ENCODE measurements at regions not wholly inside any gene's neighbourhood (a gene's known extent, or its start where the extent isn't known, plus 50 kb on each side); places are given as distances from the start of the nearest gene placed in this dataset.

DNA sequence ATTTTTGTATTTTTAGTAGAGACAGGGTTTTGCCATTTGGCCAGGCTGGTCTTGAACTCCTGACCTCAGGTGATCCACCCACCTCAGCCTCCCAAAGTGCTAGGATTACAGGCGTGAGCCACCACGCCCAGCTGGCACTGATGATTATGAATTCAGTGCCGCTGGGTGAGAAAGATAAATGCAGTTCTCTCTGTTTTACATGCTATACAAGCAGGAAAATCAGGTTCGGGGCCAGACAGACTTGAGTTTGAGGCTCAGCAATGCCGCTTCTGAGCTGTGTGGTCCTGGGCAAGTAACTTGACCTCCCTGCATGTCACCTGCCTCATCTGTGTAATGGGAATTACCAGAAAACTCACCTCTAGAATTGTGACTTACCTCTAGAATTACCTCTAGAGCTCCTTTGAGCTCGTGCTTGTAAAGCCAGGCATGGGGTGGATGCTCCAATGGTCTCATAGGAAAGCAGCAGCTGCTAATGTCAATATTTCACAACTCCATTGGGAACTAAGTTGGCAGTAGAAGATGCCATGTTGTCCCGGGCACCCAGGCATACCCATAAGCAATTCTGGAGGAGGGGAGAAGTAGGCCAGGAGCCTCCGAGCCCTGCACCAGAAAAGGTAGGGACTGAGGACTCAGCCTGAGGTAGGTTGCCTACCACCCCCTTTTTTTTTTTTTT lies 119.8 kb upstream of the SLC25A33 start:
- H4K20me1 ChIP-seq (ENCODE audit: insufficient read depth, low read length), result no peaks in the 10 kb centered on the region
- H3K27me3 ChIP-seq (ENCODE audit: low read depth, low read length), result peaks cover 4% of the 10 kb centered on the region; the same call in 1 of the 2 replicates
- no peak overlapping the region for H3K4me2 ChIP-seq (ENCODE audit: low read length)
- TF ChIP-seq EZH2phosphoT487 (IDR thresholded peaks at IDR 0.05; ENCODE audit: low read depth), result no peak
- TF ChIP-seq, protein P1, sequence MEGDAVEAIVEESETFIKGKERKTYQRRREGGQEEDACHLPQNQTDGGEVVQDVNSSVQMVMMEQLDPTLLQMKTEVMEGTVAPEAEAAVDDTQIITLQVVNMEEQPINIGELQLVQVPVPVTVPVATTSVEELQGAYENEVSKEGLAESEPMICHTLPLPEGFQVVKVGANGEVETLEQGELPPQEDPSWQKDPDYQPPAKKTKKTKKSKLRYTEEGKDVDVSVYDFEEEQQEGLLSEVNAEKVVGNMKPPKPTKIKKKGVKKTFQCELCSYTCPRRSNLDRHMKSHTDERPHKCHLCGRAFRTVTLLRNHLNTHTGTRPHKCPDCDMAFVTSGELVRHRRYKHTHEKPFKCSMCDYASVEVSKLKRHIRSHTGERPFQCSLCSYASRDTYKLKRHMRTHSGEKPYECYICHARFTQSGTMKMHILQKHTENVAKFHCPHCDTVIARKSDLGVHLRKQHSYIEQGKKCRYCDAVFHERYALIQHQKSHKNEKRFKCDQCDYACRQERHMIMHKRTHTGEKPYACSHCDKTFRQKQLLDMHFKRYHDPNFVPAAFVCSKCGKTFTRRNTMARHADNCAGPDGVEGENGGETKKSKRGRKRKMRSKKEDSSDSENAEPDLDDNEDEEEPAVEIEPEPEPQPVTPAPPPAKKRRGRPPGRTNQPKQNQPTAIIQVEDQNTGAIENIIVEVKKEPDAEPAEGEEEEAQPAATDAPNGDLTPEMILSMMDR (IDR thresholded peaks at IDR 0.05; ENCODE audit: low read depth, low read length), result no peak
- H3K9me3 ChIP-seq (ENCODE audit: insufficient read depth, low read length), result no peaks in the 10 kb centered on the region
- no peak overlapping the region for H3K27ac ChIP-seq (ENCODE audit: low read length)
- H3K4me1 ChIP-seq (ENCODE audit: low read length), result peaks cover 21% of the 10 kb centered on the region
- H3K79me2 ChIP-seq (ENCODE audit: low read length), result no peaks in the 10 kb centered on the region
- no peaks in the 10 kb centered on the region for H3K36me3 ChIP-seq (replicated peaks; ENCODE audit: low read depth, low read length)
- H3K4me3 ChIP-seq (ENCODE audit: low read length), result no peak overlapping the region
- H3K9ac ChIP-seq (ENCODE audit: low read length), result no peak overlapping the region
- H2AFZ ChIP-seq (ENCODE audit: low read depth, low read length), result no peak overlapping the region

DNA sequence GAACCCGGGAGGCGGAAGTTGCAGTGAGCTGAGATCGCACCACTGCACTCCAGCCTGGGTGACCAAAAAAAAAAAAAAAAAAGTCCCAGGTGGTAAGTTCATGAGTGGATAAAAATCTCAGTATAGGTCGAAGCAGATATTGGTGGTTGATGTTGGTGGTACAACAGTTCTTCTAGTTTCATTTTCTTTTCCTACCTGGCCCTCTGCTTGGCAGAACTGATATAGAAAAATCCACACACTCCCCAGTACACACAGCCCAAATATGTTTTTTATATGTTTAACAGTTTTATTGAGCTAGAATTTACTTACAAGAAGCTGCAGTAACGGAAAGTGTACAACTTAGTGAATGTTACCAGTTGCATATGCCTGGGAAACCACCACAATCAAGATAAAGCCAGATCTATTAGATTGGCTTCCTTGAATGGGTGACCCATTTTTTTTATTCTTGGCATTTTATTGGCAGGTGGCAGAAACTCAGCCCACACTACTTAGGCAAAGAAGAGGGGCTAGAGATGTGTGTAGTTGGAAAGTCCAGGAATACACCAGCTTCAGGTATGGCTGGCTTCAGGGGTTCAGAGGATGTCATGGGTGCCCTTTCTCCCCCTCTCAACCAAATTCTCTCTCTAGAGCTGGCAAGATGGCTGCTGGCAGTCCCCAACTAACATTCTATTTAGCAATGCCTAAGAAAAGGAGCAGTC lies 118.3 kb upstream of the SLC25A33 start:
- Histone ChIP-seq H3K27me3 (ENCODE audit: low read depth, low read length) (peaks cover 4% of the 10 kb centered on the region; the same call in 1 of the 2 replicates), H3K4me3 (ENCODE audit: low read length) (no peak overlapping the region), H4K20me1 (ENCODE audit: insufficient read depth, low read length) (no peaks in the 10 kb centered on the region), H3K27ac (ENCODE audit: low read length) (no peak overlapping the region), H3K9me3 (ENCODE audit: insufficient read depth, low read length) (no peaks in the 10 kb centered on the region), H3K79me2 (ENCODE audit: low read length) (no peaks in the 10 kb centered on the region), H3K9ac (ENCODE audit: low read length) (no peak overlapping the region), H3K4me2 (ENCODE audit: low read length) (peak overlapping the region; percentile 45), H3K4me1 (ENCODE audit: low read length) (peaks cover 33% of the 10 kb centered on the region), H3K36me3 (replicated peaks; ENCODE audit: low read depth, low read length) (no peaks in the 10 kb centered on the region), H2AFZ (ENCODE audit: low read depth, low read length) (no peak overlapping the region)
- no peak for TF ChIP-seq EZH2phosphoT487 (IDR thresholded peaks at IDR 0.05; ENCODE audit: low read depth)
- TF ChIP-seq, protein P1 (IDR thresholded peaks at IDR 0.05; ENCODE audit: low read depth, low read length), result no peak

DNA sequence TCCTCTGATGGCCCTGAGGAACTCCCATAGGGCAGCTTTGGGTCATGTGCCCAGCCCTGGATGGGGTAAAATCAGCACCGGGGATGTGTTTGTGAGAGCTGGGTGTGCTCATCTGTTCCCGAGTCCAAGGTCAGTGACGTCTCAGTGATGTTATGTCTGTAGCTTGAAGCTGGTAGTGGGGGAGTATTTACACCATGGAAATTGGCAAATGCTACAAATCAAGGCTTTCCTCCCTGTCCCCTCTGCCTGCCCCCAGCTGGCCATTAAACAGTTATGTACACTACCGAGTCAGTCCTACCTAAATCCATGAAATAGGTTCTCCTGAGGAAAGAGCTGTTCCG lies 117.8 kb upstream of the SLC25A33 start:
- Histone ChIP-seq H4K20me1 (ENCODE audit: insufficient read depth, low read length) (no peaks in the 10 kb centered on the region), H3K79me2 (ENCODE audit: low read length) (no peaks in the 10 kb centered on the region), H2AFZ (ENCODE audit: low read depth, low read length) (no peak overlapping the region), H3K4me1 (ENCODE audit: low read length) (peaks cover 38% of the 10 kb centered on the region), H3K9me3 (ENCODE audit: insufficient read depth, low read length) (no peaks in the 10 kb centered on the region), H3K4me2 (ENCODE audit: low read length) (no peak overlapping the region), H3K36me3 (replicated peaks; ENCODE audit: low read depth, low read length) (no peaks in the 10 kb centered on the region), H3K27me3 (ENCODE audit: low read depth, low read length) (peaks cover 4% of the 10 kb centered on the region; the same call in 1 of the 2 replicates), H3K9ac (ENCODE audit: low read length) (no peak overlapping the region), H3K27ac (ENCODE audit: low read length) (no peak overlapping the region), H3K4me3 (ENCODE audit: low read length) (no peak overlapping the region)
- no peak for TF ChIP-seq EZH2phosphoT487 (IDR thresholded peaks at IDR 0.05; ENCODE audit: low read depth)
- TF ChIP-seq, protein P1 (IDR thresholded peaks at IDR 0.05; ENCODE audit: low read depth, low read length), result no peak

DNA sequence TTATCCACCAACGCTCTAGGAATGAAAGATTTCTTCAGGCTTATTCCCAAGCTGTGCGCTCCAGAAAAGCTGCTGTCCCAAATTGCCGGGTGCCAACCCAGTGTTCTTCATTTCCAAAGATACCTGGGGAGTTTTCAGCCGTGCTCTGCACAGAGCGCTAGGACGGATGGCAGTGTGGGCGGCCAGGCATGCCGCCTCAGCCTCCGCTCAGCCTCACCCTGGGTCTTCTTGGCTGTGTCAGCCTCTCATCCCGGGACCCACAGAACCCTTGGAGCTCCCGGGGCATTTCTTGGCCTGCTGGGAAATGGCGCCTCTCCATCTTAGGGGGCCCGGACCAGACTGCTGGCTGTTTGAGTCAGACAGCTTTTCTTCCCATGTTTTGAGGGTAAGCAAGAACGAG lies 116.9 kb upstream of the SLC25A33 start:
- TF ChIP-seq, protein P1 (IDR thresholded peaks at IDR 0.05; ENCODE audit: low read depth, low read length), result no peak
- TF ChIP-seq EZH2phosphoT487 (IDR thresholded peaks at IDR 0.05; ENCODE audit: low read depth), result no peak
- peaks cover 47% of the 10 kb centered on the region for H3K4me1 ChIP-seq (ENCODE audit: low read length)
- peaks cover 4% of the 10 kb centered on the region; the same call in 1 of the 2 replicates for H3K27me3 ChIP-seq (ENCODE audit: low read depth, low read length)
- no peak overlapping the region for H3K9ac ChIP-seq (ENCODE audit: low read length)
- no peaks in the 10 kb centered on the region for H3K9me3 ChIP-seq (ENCODE audit: insufficient read depth, low read length)
- H3K27ac ChIP-seq (ENCODE audit: low read length), result no peak overlapping the region
- H4K20me1 ChIP-seq (ENCODE audit: insufficient read depth, low read length), result no peaks in the 10 kb centered on the region
- no peak overlapping the region for H2AFZ ChIP-seq (ENCODE audit: low read depth, low read length)
- H3K79me2 ChIP-seq (ENCODE audit: low read length), result no peaks in the 10 kb centered on the region
- H3K4me2 ChIP-seq (ENCODE audit: low read length), result no peak overlapping the region
- no peak overlapping the region for H3K4me3 ChIP-seq (ENCODE audit: low read length)
- H3K36me3 ChIP-seq (replicated peaks; ENCODE audit: low read depth, low read length), result no peaks in the 10 kb centered on the region
